H9 (cell line): ENCODE measurements at regions not wholly inside any gene's neighbourhood (a gene's known extent, or its start where the extent isn't known, plus 50 kb on each side); places are given as distances from the start of the nearest gene placed in this dataset.

Source experiments
- DNase-seq: peaks from one replicate; pipeline ENCODE4 v3.0.0-alpha.2; 2017
- H2AFZ ChIP-seq: one replicate; pipeline ENCODE4 v1.6.1; 2013; ENCODE audit warnings: mild to moderate bottlenecking, low read length, control low read depth, moderate library complexity
- H2AK5ac ChIP-seq: 2 replicates; pipeline ENCODE4 v1.6.1; 2013; ENCODE audit warnings: low read length, control low read depth, mixed read lengths; ENCODE audit not compliant: insufficient read length
- H2BK120ac ChIP-seq: one replicate; pipeline ENCODE4 v1.6.1; 2013; ENCODE audit warnings: low read depth, mild to moderate bottlenecking, low read length, control low read depth, inconsistent platforms; ENCODE audit not compliant: poor library complexity, severe bottlenecking
- H2BK12ac ChIP-seq: 2 replicates; pipeline ENCODE4 v1.6.1; 2013; ENCODE audit warnings: low read length, control low read depth, mixed read lengths, low read depth; ENCODE audit not compliant: insufficient read length
- H2BK15ac ChIP-seq: 2 replicates; pipeline ENCODE4 v1.6.1; 2013; ENCODE audit warnings: low read depth, low read length, control low read depth
- H2BK20ac ChIP-seq: one replicate; pipeline ENCODE4 v1.6.1; 2013; ENCODE audit warnings: low read depth, mild to moderate bottlenecking, low read length, control low read depth, inconsistent platforms; ENCODE audit not compliant: poor library complexity, severe bottlenecking
- H2BK5ac ChIP-seq: 2 replicates; pipeline ENCODE4 v1.6.1; 2013; ENCODE audit warnings: low read length, control low read depth, mixed read lengths; ENCODE audit not compliant: insufficient read length
- H3K14ac ChIP-seq: 2 replicates; pipeline ENCODE4 v1.6.1; 2013; ENCODE audit warnings: low read length, control low read depth; ENCODE audit not compliant: insufficient read depth
- H3K18ac ChIP-seq: 2 replicates; pipeline ENCODE4 v1.6.1; 2013; ENCODE audit warnings: low read depth, mild to moderate bottlenecking, mixed read lengths, low read length, control low read depth; ENCODE audit not compliant: insufficient read length
- H3K23ac ChIP-seq: 2 replicates; pipeline ENCODE4 v1.6.1; 2013; ENCODE audit warnings: low read length, control low read depth, mixed read lengths, low read depth; ENCODE audit not compliant: insufficient read length
- H3K23me2 ChIP-seq: 2 replicates; pipeline ENCODE4 v1.6.1; 2013; ENCODE audit warnings: low read depth, mild to moderate bottlenecking, mixed read lengths, low read length, control low read depth; ENCODE audit not compliant: insufficient read length, poor library complexity, severe bottlenecking
- H3K27ac ChIP-seq: 2 replicates; pipeline ENCODE4 v1.5.1; 2013; ENCODE audit warnings: low read length, control low read depth, mixed read lengths, low read depth; ENCODE audit not compliant: insufficient read length
- H3K27me3 ChIP-seq: 2 replicates; pipeline ENCODE4 v1.6.1; 2013; ENCODE audit warnings: low read length, control low read depth, inconsistent platforms; ENCODE audit not compliant: insufficient read depth
- H3K4ac ChIP-seq: 2 replicates; pipeline ENCODE4 v1.6.1; 2013; ENCODE audit warnings: low read depth, mild to moderate bottlenecking, control low read depth, inconsistent platforms, low read length, moderate library complexity
- H3K4me1 ChIP-seq: 2 replicates; pipeline ENCODE4 v1.6.1; 2013; ENCODE audit warnings: low read length, control low read depth, inconsistent platforms; ENCODE audit not compliant: insufficient read depth
- H3K4me2 ChIP-seq: 2 replicates; pipeline ENCODE4 v1.6.1; 2013; ENCODE audit warnings: low read length, control low read depth, mixed read lengths; ENCODE audit not compliant: insufficient read length, insufficient read depth
- H3K56ac ChIP-seq: 2 replicates; pipeline ENCODE4 v1.6.1; 2013; ENCODE audit warnings: low read depth, mild to moderate bottlenecking, mixed read lengths, low read length, control low read depth; ENCODE audit not compliant: insufficient read length
- H3K79me1 ChIP-seq: 2 replicates; pipeline ENCODE4 v1.6.1; 2013; ENCODE audit warnings: low read depth, mild to moderate bottlenecking, moderate library complexity, low read length, control low read depth, inconsistent platforms; ENCODE audit not compliant: insufficient read depth, poor library complexity, severe bottlenecking
- H3K79me2 ChIP-seq: 2 replicates; pipeline ENCODE4 v1.6.1; 2013; ENCODE audit warnings: low read length, control low read depth, inconsistent platforms; ENCODE audit not compliant: insufficient read depth
- H3K9ac ChIP-seq: 2 replicates; pipeline ENCODE4 v1.6.1; 2013; ENCODE audit warnings: low read length, control low read depth, mixed read lengths; ENCODE audit not compliant: insufficient read length; ENCODE audit errors: extremely low read depth
- H3K9me3 ChIP-seq: one replicate; pipeline ENCODE4 v1.6.1; 2013; ENCODE audit warnings: low read depth, low read length, inconsistent platforms; ENCODE audit not compliant: control insufficient read depth
- H3T11ph ChIP-seq: one replicate; pipeline ENCODE4 v1.6.1; 2013; ENCODE audit warnings: mild to moderate bottlenecking, low read length, control low read depth, inconsistent platforms
- H4K20me1 ChIP-seq: one replicate; pipeline ENCODE4 v1.6.1; 2013; ENCODE audit not compliant: control insufficient read depth, insufficient read length, insufficient read depth
- H4K5ac ChIP-seq: 2 replicates; pipeline ENCODE4 v1.6.1; 2013; ENCODE audit warnings: low read depth, mild to moderate bottlenecking, mixed read lengths, low read length, control low read depth; ENCODE audit not compliant: insufficient read length
- H4K8ac ChIP-seq: replicated peaks from 2 replicates; pipeline ENCODE4 v1.6.1; 2013; ENCODE audit warnings: low read length, control low read depth, mixed read lengths, low read depth; ENCODE audit not compliant: insufficient read length
- H4K91ac ChIP-seq: 2 replicates; pipeline ENCODE4 v1.6.1; 2013; ENCODE audit warnings: low read depth, mild to moderate bottlenecking, moderate library complexity, mixed read lengths, low read length, control low read depth; ENCODE audit not compliant: insufficient read length
- H3K27ac Mint-ChIP-seq, 3 experiments: 2 replicates in 2 of 3; 3 replicates in 1 of 3; pipeline ENCODE4 v1.8.0; 2020 to 2021; ENCODE audit warnings: mixed read lengths in 3 of 3, mild to moderate bottlenecking in 1 of 3, moderate library complexity in 1 of 3
- H3K27me3 Mint-ChIP-seq: 2 replicates; pipeline ENCODE4 v1.8.0; 2021; ENCODE audit warnings: low read depth, mild to moderate bottlenecking, moderate library complexity, mixed read lengths
- H3K36me3 Mint-ChIP-seq, 3 experiments: 2 replicates in 2 of 3; 3 replicates in 1 of 3; pipeline ENCODE4 v1.8.0; 2020 to 2021; ENCODE audit warnings: low read depth in 3 of 3, mixed read lengths in 3 of 3; ENCODE audit not compliant: insufficient read depth in 1 of 3
- H3K4me1 Mint-ChIP-seq, 2 experiments: 2 replicates each; pipeline ENCODE4 v1.8.0; 2020; ENCODE audit warnings: mixed read lengths in 2 of 2
- H3K4me3 Mint-ChIP-seq, 2 experiments: 2 replicates in 1 of 2; 3 replicates in 1 of 2; pipeline ENCODE4 v1.8.0; 2020 to 2021; ENCODE audit warnings: mild to moderate bottlenecking in 2 of 2, mixed read lengths in 2 of 2, moderate library complexity in 1 of 2
- H3K9me3 Mint-ChIP-seq, 2 experiments: 2 replicates in 1 of 2; 3 replicates in 1 of 2; pipeline ENCODE4 v1.8.0; 2020; ENCODE audit warnings: mild to moderate bottlenecking in 2 of 2, mixed read lengths in 2 of 2, moderate library complexity in 1 of 2
- WGBS: extraction: QIAGEN DNeasy Blood & Tissue Kit; methylation state at CpG from one replicate; pipeline ENCODE4 v1.1.7; 2013; ENCODE audit warnings: missing lambda C conversion rate, low lambda C conversion rate, mixed read lengths; ENCODE audit not compliant: insufficient read length; ENCODE audit errors: extremely low coverage; 5-methylcytosine and 5-hydroxymethylcytosine counted together
- TF ChIP-seq, protein P1 (sequence below): fragments of 200-600 bp; sonication (generic); conservative IDR thresholded peaks from 3 replicates; pipeline ENCODE4 v1.8.0; 2021; ENCODE audit warnings: antibody characterized with exemption, mild to moderate bottlenecking

DNA sequence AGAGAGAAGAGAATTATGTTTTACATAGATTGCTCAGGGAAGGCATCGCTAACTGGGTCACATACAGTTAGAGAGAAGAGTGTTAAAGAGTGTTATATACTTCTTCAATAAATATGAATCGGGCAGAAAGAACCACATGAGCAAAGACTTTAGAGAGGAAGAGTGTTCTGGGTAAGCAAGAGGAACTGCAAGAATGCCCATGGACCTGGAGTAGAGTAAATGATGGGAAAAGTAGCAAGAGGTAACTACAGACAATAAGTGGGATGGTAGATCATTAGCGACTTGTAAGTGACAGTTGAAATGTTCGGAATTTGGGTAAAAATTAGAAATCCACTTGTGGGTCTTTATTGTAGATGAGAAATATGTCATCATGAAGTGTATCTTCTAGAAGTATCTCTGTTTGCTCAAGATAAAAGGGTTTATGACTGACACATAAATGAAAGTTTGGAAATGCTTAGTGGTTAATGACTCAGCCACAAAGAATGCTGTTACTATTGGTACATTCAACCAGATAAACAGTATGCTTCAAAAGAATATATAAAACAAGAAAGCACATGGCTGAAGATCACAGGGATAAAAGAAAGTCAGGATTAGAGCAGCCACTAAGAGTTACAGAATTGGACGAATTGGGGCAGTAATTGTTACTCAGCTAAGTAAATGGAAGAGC lies 229.3 kb downstream of the CASP12 start:
- Histone ChIP-seq H3K56ac (no peak overlapping the region), H3K4me1 (no peaks in the 10 kb centered on the region), H2BK15ac (no peak overlapping the region), H4K91ac (no peak overlapping the region), H3K27me3 (no peaks in the 10 kb centered on the region), H2BK12ac (no peak overlapping the region), H3K79me1 (no peaks in the 10 kb centered on the region), H3K4me2 (no peak overlapping the region), H2AFZ (no peak overlapping the region), H2BK120ac (no peak overlapping the region), H3K14ac (no peak overlapping the region), H3K9me3 (no peaks in the 10 kb centered on the region), H3K23me2 (no peaks in the 10 kb centered on the region), H4K20me1 (no peaks in the 10 kb centered on the region), H3K23ac (no peak overlapping the region), H3T11ph (no peak overlapping the region), H3K79me2 (no peaks in the 10 kb centered on the region), H2BK5ac (no peak overlapping the region), H2AK5ac (no peak overlapping the region), H3K27ac (no peak overlapping the region), H2BK20ac (no peak overlapping the region), H4K5ac (no peak overlapping the region), H3K9ac (no peak overlapping the region), H4K8ac (no peak overlapping the region), H3K4ac (no peak overlapping the region), H3K18ac (no peak overlapping the region)
- H3K4me3 Mint-ChIP-seq, result no peak overlapping the region
- peaks cover 4 to 6% of the 10 kb centered on the region in 2 experiments for H3K4me1 Mint-ChIP-seq
- TF ChIP-seq, protein P1, sequence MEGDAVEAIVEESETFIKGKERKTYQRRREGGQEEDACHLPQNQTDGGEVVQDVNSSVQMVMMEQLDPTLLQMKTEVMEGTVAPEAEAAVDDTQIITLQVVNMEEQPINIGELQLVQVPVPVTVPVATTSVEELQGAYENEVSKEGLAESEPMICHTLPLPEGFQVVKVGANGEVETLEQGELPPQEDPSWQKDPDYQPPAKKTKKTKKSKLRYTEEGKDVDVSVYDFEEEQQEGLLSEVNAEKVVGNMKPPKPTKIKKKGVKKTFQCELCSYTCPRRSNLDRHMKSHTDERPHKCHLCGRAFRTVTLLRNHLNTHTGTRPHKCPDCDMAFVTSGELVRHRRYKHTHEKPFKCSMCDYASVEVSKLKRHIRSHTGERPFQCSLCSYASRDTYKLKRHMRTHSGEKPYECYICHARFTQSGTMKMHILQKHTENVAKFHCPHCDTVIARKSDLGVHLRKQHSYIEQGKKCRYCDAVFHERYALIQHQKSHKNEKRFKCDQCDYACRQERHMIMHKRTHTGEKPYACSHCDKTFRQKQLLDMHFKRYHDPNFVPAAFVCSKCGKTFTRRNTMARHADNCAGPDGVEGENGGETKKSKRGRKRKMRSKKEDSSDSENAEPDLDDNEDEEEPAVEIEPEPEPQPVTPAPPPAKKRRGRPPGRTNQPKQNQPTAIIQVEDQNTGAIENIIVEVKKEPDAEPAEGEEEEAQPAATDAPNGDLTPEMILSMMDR, result no peak
- no peak for DNase-seq
- no CpG with 5 or more reads among the region's 5 CpGs for WGBS
- H3K36me3 Mint-ChIP-seq, result peaks cover 2 to 10% (median 3%) of the 10 kb centered on the region in 3 experiments; a peak in 4 of 7 replicates
- H3K9me3 Mint-ChIP-seq, result peaks cover 6 to 17% of the 10 kb centered on the region in 2 experiments; a peak in 4 of 5 replicates
- H3K27me3 Mint-ChIP-seq, result no peaks in the 10 kb centered on the region
- H3K27ac Mint-ChIP-seq, result no peak overlapping the region
